ENCODE measurements at regions not wholly inside any gene's neighbourhood (a gene's known extent, or its start where the extent isn't known, plus 50 kb on each side); places are given as distances from the start of the nearest gene placed in this dataset.

GRCh38 chr20:11387189-11387754, 530.4 kb upstream of the BTBD3 start:
- no peak for DNase-seq (ENCODE audit: low read depth in 3 of 3)

DNA sequence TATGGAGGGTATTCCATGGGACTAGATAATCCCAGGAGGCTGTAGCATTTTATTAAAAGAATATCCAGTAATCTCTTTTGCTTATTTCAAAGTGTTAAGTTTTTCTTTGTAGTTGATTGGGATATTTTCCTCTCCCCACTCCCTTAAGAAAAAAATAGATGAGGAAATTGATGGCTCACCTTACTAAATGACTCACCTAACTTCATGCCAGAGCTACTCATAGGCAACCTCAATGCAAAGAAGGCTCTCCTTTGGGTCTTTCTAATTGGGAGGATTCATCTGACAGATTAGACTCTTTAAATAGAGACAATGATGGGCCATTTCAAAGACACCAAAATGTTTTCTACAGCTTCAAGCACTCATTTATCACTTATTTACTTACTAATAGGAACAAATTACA, 528.5 kb upstream of the BTBD3 start:
- no peak for DNase-seq (ENCODE audit: low read depth in 3 of 3)

GRCh38 chr20:11391591-11391990, 526.1 kb upstream of the BTBD3 start:
- DNase-seq (ENCODE audit: low read depth in 3 of 3), result no peak

DNA sequence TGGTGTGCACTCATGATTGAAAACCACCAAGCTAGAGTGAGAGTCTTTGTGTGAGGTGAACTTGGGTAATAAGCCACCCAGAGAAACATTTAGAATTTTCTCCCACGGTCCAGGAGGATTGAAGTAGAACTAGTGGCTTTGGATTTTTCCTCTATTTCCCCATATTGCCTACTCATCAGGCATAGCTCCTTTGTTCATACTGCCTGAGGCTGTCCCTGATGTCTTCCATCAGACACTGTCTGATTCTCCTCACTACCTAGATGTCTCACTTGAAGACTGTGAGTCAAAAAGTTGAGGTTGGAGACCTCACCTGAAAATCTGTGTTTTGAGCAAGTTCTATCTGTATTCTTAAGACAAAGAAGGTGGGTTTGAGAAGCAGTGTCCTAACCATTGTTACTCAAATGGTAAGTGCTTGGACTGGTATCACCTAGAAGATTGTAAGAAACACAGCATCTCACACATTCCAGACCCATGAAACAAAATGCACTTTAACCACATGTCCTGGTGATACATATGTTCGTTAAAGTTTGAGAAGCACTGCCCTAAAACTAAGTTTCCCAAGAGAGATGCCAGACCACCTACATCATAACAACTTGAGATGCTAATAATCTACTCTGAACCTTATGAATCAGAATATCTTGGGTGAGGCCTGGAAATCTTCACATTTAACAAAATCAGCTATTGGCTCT, 523.4 kb upstream of the BTBD3 start:
- no peak for DNase-seq (ENCODE audit: low read depth in 3 of 3)

DNA sequence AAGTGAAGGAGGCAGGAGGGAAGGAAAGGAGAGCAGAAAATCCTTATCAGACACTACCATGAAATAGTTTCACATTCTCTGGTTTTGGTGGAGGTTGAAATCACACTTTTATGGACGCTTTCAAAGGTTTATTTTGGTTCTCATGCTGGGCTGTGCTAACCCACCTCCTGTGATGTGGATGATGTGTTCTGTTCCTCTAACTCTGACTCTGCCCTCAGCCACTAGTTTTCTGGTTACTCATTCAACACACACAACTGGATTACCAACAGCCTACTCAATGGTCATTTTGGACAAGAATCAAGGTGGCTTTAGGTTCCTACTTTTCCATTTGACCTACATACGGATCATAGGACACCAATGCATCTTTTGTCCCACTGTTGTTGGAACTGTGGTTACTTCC, 522.1 kb upstream of the BTBD3 start:
- DNase-seq (ENCODE audit: low read depth in 3 of 3), result no peak

DNA sequence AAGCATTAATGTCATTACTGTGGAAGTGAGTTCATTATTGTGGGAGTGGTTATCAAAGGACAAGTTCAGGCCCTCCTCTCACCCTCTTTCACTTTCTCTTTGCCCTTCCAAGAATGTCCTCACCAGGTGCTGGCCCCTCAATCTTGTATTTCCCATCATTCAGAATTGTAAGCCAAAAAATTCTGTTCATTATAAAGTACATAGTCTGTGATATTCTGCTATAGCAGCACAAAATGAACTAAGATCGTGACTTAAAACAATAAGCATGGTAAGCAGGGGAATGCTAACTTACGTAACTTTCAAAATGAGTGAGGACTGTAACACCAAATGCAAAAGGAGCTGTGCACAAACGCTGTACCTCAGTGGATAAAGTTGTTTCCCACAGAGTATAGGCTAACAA, 515.7 kb upstream of the BTBD3 start:
- DNase-seq (ENCODE audit: low read depth in 3 of 3), result no peak

DNA sequence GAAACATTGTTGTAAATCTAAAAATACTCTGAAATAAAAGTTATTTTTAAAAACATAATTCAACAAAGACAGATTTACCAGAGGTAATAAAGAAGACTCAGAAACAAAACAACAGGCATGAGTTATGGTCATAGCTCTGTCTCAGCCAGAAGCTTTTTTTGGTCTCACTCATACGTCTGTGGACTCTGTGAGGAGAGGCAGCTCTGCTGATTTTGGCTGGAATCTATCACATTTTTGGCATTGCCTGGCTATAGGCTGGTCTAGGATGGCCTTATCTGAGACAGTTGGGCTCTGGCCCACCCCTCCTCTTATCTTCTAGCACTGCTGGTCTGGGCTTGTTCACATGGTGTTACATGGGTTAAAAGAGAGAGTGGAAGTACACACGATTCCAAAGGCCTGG, 514.0 kb upstream of the BTBD3 start:
- no peak for DNase-seq (ENCODE audit: low read depth in 3 of 3)

GRCh38 chr20:11406877-11407276, 510.8 kb upstream of the BTBD3 start:
- DNase-seq (ENCODE audit: low read depth in 3 of 3), result no peak

DNA sequence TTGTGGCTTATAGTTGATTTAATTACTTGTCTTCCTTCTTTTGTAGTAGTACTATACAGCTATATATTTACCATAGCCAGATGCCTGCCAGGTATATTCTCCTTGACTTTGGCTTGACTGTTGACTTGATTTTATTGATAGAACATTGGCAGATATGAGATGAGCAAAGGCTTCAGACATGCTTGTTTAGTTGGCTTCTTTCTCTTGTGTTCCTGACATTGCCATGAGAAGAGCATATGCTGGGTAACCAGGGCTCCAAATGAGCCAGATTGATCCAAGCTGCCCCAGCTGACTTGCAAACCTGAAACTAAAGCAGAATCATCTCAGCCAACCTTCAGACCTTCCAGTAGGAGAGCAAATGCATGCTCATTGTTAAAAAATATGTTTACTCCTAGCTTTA, 508.1 kb upstream of the BTBD3 start:
- no peak for DNase-seq (ENCODE audit: low read depth in 3 of 3)

GRCh38 chr20:11411765-11412164, 505.9 kb upstream of the BTBD3 start:
- no peak for DNase-seq (ENCODE audit: low read depth in 3 of 3)

DNA sequence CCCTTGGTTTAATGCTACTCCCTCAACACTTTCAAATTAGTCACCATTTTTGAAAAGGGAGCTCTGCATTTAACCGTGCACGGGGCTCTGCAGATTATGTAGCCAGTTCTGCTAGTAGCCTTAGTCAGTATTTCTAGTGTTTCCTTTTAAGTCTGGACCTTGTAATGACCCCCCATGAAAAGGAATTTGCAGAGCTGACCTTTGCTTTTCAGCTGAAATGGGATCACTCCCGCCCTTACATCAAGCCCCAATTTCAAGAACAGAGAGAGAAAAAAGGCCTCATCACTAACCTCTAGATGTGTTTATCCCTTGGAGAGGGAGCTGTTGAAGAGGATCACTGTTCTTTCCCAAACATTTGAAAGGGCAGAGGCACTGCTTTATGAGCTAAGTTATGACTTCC, 490.7 kb upstream of the BTBD3 start:
- no peak for DNase-seq (ENCODE audit: low read depth in 3 of 3)

DNA sequence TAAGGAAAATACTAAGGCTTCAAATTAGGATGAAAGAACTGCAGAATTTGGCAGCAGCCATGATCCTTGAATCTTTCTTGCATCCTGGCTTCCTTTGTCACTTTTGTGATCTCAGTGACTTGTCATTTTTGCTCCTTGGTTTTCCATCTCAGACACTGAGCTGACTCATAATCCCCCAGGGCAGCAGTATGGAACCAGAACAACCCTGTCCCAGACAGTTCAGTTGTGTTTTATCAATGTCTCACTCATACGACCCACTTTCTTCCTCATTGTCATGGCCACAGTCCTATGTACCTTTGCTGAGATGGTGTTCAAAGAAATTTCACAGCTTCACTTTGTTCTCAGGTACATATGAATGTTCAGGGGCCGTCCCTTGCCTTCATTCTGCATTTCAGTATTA, 488.5 kb upstream of the BTBD3 start:
- no peak for DNase-seq (ENCODE audit: low read depth in 3 of 3)

GRCh38 chr20:11429889-11430519, 487.7 kb upstream of the BTBD3 start:
- no peak for DNase-seq (ENCODE audit: low read depth in 3 of 3)

DNA sequence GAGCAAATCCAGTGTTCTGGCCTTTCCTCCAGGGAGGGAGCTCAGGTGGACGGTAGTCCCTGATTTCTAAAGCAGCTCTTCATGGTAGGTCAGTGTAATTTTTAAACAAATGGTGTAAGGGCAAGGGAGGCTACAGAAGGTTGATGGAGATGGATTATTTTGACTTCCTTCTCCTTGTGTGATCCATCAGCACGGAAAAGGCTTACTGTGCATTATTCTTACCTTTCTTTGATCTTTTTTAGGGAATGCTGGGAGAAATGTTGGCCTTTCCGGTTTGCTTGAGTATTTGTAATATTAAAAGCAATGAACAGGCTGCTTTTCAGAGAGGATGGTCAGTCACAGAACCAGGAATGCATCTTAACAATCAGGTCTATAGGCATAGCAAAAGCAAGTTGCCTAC, 487.0 kb upstream of the BTBD3 start:
- no peak for DNase-seq (ENCODE audit: low read depth in 3 of 3)

- DNase-seq (ENCODE audit: low read depth in 3 of 3), result no peak
Measured at GRCh38 chr20:11431621-11432020, 486.1 kb upstream of the BTBD3 start.

DNA sequence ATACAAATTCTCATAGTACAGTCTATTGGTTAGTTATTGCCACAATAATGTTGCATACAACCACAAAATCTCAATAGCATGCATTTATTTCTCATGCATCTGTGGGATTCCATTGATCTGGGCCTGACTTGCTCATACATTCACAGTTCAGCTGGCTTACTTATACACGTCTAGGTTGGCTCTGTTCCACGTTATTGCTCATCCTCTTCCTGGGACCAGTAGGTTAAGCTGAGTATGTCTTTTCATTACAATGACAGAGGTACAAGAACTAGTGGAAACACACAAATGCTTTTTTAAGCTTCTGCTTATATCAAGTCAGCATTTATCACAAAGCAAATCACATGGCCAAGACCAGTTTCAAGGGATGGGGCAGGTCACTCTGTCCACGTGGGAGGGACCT, 485.3 kb upstream of the BTBD3 start:
- DNase-seq (ENCODE audit: low read depth in 3 of 3), result no peak

DNA sequence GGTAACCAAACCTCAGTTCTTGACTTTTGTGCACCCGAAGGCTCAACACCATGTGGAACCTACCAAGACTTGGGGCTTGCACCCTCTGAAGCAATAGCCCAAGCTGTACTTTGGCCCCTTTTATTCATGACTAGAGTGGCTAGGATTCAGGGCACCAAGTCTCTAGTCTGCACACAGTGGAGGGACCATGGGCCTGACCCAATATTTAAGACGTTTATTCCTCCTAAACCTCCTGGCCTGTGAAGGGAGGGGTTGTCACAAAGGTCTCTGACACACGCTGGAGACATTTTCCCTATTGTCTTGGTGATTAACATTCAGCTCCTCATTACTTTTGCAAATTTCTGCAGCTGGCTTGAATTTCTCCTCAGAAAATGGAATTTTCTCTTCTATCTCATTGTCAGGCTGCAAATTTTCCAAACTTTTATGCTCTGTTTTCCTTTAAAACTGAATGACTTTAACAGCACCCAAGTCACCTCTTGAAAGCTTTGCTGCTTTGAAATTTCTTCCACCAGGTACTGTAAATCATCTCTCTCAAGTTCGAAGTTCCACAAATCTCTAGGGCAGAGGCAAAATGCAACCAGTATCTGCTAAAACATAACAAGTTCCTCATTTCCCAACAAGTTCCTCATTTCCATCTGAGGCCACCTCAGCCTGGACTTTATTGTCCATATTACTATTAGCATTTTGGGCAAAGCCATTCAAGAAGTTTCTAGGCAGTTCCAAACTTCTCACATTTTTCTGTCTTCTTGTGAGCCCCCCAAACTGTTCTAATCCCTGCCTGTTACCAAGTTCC, 481.4 kb upstream of the BTBD3 start:
- no peak for DNase-seq (ENCODE audit: low read depth in 3 of 3)

DNA sequence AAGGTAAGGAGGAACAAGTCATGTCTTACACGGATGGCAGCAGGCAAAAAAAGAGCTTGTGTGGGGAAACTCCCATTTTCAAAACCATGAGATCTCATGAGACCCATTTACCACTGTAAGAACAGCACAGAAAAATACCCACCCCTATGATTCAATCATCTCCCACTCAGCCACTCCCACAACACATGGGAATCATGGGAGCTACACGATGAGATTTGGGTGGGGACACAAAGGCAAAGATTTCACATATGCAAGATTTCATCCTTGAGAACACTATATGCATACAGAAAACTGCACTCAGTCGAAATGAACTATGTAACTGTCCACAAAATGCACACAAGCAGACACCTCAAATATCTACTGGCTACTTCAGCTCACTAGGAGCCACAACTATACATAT, 480.6 kb upstream of the BTBD3 start:
- DNase-seq (ENCODE audit: low read depth in 3 of 3), result no peak

GRCh38 chr20:11437611-11438380, 479.9 kb upstream of the BTBD3 start:
- no peak for DNase-seq (ENCODE audit: low read depth in 3 of 3)

DNA sequence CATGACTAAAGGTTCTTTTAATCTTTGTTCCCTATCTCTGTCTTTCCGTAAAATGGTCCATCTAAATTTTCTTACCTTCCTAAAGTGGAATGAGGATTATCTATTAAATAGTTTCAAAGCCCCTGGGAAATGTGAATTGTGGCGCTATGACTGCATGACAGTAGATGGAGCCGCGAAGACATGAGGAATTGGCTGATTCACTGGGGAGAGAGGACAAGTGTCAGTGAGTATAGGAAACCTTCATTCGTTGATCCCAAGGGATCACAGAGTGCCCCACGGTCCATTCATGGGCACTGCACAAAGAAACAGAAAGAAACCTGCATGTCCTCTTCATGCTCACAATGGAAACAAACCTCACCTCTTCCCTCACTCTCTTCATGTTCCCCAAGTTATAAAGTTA, 479.3 kb upstream of the BTBD3 start:
- DNase-seq (ENCODE audit: low read depth in 3 of 3), result no peak

GRCh38 chr20:11443382-11444119, 474.1 kb upstream of the BTBD3 start:
- DNase-seq (ENCODE audit: low read depth in 3 of 3), result no peak

Measured in stimulated activated CD4-positive, alpha-beta T cell treated with anti-CD3 and anti-CD28 coated beads, TNF-alpha, amount 100 ng/mL, for 48 hours (primary cell).